Hepatocyte (in vitro differentiated cells): ENCODE measurements at regions not wholly inside any gene's neighbourhood (a gene's known extent, or its start where the extent isn't known, plus 50 kb on each side); places are given as distances from the start of the nearest gene placed in this dataset.

Source experiments
- CTCF ChIP-seq: fragments of 200-600 bp; sonication (generic); IDR thresholded peaks from 2 replicates; pipeline ENCODE4 v1.5.1; 2016; ENCODE audit warnings: antibody characterized with exemption, mild to moderate bottlenecking; ENCODE audit not compliant: poor library complexity
- EZH2 ChIP-seq: fragments of 200-600 bp; sonication (generic); IDR thresholded peaks from 2 replicates; pipeline ENCODE4 v1.6.1; 2016; ENCODE audit warnings: antibody characterized with exemption, mild to moderate bottlenecking, borderline replicate concordance

GRCh38 chr15:98321896-98322295, 326.4 kb upstream of the IGF1R start:
- no peak for TF ChIP-seq CTCF
- no peak for TF ChIP-seq EZH2
